B cell (primary cell): ENCODE measurements at regions not wholly inside any gene's neighbourhood (a gene's known extent, or its start where the extent isn't known, plus 50 kb on each side); places are given as distances from the start of the nearest gene placed in this dataset.

Experiments used
- EZH2 ChIP-seq: IDR thresholded peaks from 2 replicates; pipeline ENCODE4 v1.6.1; 2012; ENCODE audit warnings: borderline replicate concordance, low read depth, mild to moderate bottlenecking, moderate library complexity, low read length; ENCODE audit not compliant: insufficient read depth, poor library complexity, severe bottlenecking
- TF ChIP-seq, protein P1 (sequence below): fragments of 200-600 bp; IDR thresholded peaks from one replicate; pipeline ENCODE4 v1.8.0; 2022; ENCODE audit warnings: antibody characterized with exemption, mild to moderate bottlenecking

DNA sequence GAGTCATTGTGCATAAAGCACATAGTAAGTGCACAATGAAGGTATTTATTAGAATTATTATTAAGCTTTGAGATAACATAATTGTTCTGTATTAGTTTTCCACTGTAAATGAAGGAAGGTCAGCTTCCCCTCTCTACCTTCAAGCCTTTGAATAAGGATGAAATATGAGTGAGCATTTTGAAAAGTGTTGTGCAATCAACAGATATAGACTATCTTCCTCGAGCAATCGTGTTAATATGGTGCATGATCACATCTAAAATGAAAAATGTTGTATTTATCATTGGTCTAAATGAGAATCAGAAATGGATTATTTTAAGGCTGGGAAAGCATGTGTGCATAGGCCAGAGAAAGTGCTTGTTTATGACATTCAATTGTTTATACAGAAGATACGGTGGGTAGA is 1474.6 kb upstream of the TENM3 start:
- no peak for TF ChIP-seq EZH2
- TF ChIP-seq, protein P1, sequence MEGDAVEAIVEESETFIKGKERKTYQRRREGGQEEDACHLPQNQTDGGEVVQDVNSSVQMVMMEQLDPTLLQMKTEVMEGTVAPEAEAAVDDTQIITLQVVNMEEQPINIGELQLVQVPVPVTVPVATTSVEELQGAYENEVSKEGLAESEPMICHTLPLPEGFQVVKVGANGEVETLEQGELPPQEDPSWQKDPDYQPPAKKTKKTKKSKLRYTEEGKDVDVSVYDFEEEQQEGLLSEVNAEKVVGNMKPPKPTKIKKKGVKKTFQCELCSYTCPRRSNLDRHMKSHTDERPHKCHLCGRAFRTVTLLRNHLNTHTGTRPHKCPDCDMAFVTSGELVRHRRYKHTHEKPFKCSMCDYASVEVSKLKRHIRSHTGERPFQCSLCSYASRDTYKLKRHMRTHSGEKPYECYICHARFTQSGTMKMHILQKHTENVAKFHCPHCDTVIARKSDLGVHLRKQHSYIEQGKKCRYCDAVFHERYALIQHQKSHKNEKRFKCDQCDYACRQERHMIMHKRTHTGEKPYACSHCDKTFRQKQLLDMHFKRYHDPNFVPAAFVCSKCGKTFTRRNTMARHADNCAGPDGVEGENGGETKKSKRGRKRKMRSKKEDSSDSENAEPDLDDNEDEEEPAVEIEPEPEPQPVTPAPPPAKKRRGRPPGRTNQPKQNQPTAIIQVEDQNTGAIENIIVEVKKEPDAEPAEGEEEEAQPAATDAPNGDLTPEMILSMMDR: no peak
